K562 (cell line): ENCODE measurements at regions not wholly inside any gene's neighbourhood (a gene's known extent, or its start where the extent isn't known, plus 50 kb on each side); places are given as distances from the start of the nearest gene placed in this dataset.

Experiments
- HINFP ChIP-seq: fragments of 450-650 bp; conservative IDR thresholded peaks from 2 replicates; pipeline ENCODE4 v1.6.1; 2016; ENCODE audit warnings: missing genetic modification characterization, low read depth, mild to moderate bottlenecking, control low read depth, missing compliant biosample characterization
- NR1H2 ChIP-seq: sonication (generic); formaldehyde crosslinking; IDR thresholded peaks from 2 replicates; pipeline ENCODE4 v1.4.0; 2020; ENCODE audit warnings: mild to moderate bottlenecking, missing genetic modification reagents

- TF ChIP-seq HINFP (no peak), NR1H2 (CRISPR knock-in tag) (no peak)
These were observed 87.8 kb upstream of the NTF3 start for GRCh38 chr12:5344131-5344530.
